HG02759 (cell line): ENCODE measurements at regions not wholly inside any gene's neighbourhood (a gene's known extent, or its start where the extent isn't known, plus 50 kb on each side); places are given as distances from the start of the nearest gene placed in this dataset.
"Not testable (repeated sequence)": the region's sequence is repeated elsewhere in the genome, so short reads cannot be mapped to it uniquely, and the experiment has no call there.

Source experiments
- ATAC-seq: cut with Tn5 transposase; IDR thresholded peaks from one replicate; pipeline ENCODE4 v1.9.1; 2021; ENCODE audit warnings: mild to moderate bottlenecking, moderate library complexity; ENCODE audit not compliant: unreplicated experiment

- ATAC-seq = no peak
These were observed 266.8 kb downstream of the CD83 start for GRCh38 chr6:14384175-14384949.

GRCh38 chr6:14386263-14386662 is 268.7 kb downstream of the CD83 start:
- ATAC-seq = no peak

GRCh38 chr6:14386668-14387067 is 269.1 kb downstream of the CD83 start:
- peak; percentile 55 for ATAC-seq

- ATAC-seq = no peak
These were observed 270.8 kb downstream of the CD83 start for GRCh38 chr6:14388371-14388770.

GRCh38 chr6:14389776-14390175 is 272.2 kb downstream of the CD83 start:
- ATAC-seq = not testable (repeated sequence)

GRCh38 chr6:14390805-14391204 is 273.2 kb downstream of the CD83 start:
- ATAC-seq = no peak

- no peak for ATAC-seq
These were observed 276.3 kb downstream of the CD83 start for GRCh38 chr6:14393910-14394309.

- no peak for ATAC-seq
These were observed 278.8 kb downstream of the CD83 start for GRCh38 chr6:14396392-14396791.

GRCh38 chr6:14396826-14397517 is 279.4 kb downstream of the CD83 start:
- no peak for ATAC-seq

GRCh38 chr6:14397518-14397901 is 279.9 kb downstream of the CD83 start:
- ATAC-seq = no peak

- no peak for ATAC-seq
These were observed 281.4 kb downstream of the CD83 start for GRCh38 chr6:14398953-14399352.

GRCh38 chr6:14399635-14400034 is 282.1 kb downstream of the CD83 start:
- ATAC-seq = no peak

GRCh38 chr6:14401246-14401645 is 283.7 kb downstream of the CD83 start:
- ATAC-seq = no peak

- ATAC-seq = no peak
These were observed 289.2 kb downstream of the CD83 start for GRCh38 chr6:14406614-14407331.

GRCh38 chr6:14408446-14408845 is 290.9 kb downstream of the CD83 start:
- no peak for ATAC-seq

- no peak for ATAC-seq
These were observed 294.5 kb downstream of the CD83 start for GRCh38 chr6:14412026-14412425.

- no peak for ATAC-seq
These were observed 297.9 kb downstream of the CD83 start for GRCh38 chr6:14415452-14415851.

- ATAC-seq = no peak
These were observed 299.8 kb downstream of the CD83 start for GRCh38 chr6:14417377-14417776.

GRCh38 chr6:14419224-14419623 is 301.7 kb downstream of the CD83 start:
- ATAC-seq = not testable (repeated sequence)

- no peak for ATAC-seq
These were observed 304.5 kb downstream of the CD83 start for GRCh38 chr6:14422061-14422460.

GRCh38 chr6:14422917-14423316 is 305.3 kb downstream of the CD83 start:
- no peak for ATAC-seq

GRCh38 chr6:14423330-14423729 is 305.8 kb downstream of the CD83 start:
- no peak for ATAC-seq
